Kidney epithelial cell (primary cell): ENCODE measurements at regions not wholly inside any gene's neighbourhood (a gene's known extent, or its start where the extent isn't known, plus 50 kb on each side); places are given as distances from the start of the nearest gene placed in this dataset.

ENCODE experiments used
- DNase-seq: peaks from one replicate; pipeline ENCODE4 v3.0.0-alpha.2; 2010; ENCODE audit warnings: low read depth
- H3K27me3 ChIP-seq: 2 replicates; pipeline ENCODE4 v1.6.0; 2011; ENCODE audit warnings: low read length; ENCODE audit not compliant: control insufficient read depth, insufficient read depth
- H3K36me3 ChIP-seq: 2 replicates; pipeline ENCODE4 v1.5.1; 2011; ENCODE audit warnings: low read length; ENCODE audit not compliant: control insufficient read depth, insufficient read depth
- H3K4me3 ChIP-seq: 2 replicates; pipeline ENCODE4 v1.5.1; 2011; ENCODE audit warnings: low read depth, mild to moderate bottlenecking, control low read depth, low read length
- CTCF ChIP-seq: IDR thresholded peaks from 2 replicates; pipeline ENCODE4 v1.5.1; 2011; ENCODE audit warnings: mild to moderate bottlenecking, moderate library complexity, low read length, control low read depth, inconsistent platforms; ENCODE audit not compliant: insufficient read depth, poor library complexity, severe bottlenecking

- no peak for DNase-seq
- Histone ChIP-seq H3K27me3 (no peaks in the 10 kb centered on the region), H3K4me3 (no peak overlapping the region), H3K36me3 (no peaks in the 10 kb centered on the region)
- TF ChIP-seq CTCF, result no peak
These were observed 1815.0 kb downstream of the MRPL39 start for GRCh38 chr21:23792300-23792699.

GRCh38 chr21:23789864-23790263, 1817.4 kb downstream of the MRPL39 start:
- Histone ChIP-seq H3K27me3 (no peaks in the 10 kb centered on the region), H3K36me3 (no peaks in the 10 kb centered on the region), H3K4me3 (no peak overlapping the region)
- no peak for TF ChIP-seq CTCF
- no peak for DNase-seq

GRCh38 chr21:23780326-23780725, 1827.0 kb downstream of the MRPL39 start:
- Histone ChIP-seq H3K27me3 (no peaks in the 10 kb centered on the region), H3K4me3 (no peak overlapping the region)
- TF ChIP-seq CTCF, result no peak

GRCh38 chr21:23743821-23744220, 1863.5 kb downstream of the MRPL39 start:
- Histone ChIP-seq H3K4me3 (no peak overlapping the region), H3K27me3 (no peaks in the 10 kb centered on the region), H3K36me3 (no peaks in the 10 kb centered on the region)
- DNase-seq, result no peak
- no peak for TF ChIP-seq CTCF

More at GRCh38 chr21:23780326-23780725, 1827.0 kb downstream of the MRPL39 start:
- H3K36me3 ChIP-seq, result no peaks in the 10 kb centered on the region
- DNase-seq, result no peak

GRCh38 chr21:23740463-23740862, 1866.8 kb downstream of the MRPL39 start:
- Histone ChIP-seq H3K27me3 (no peaks in the 10 kb centered on the region), H3K36me3 (no peaks in the 10 kb centered on the region), H3K4me3 (no peak overlapping the region)
- TF ChIP-seq CTCF, result no peak
- DNase-seq, result no peak

- H3K36me3 ChIP-seq, result no peaks in the 10 kb centered on the region
- no peak for TF ChIP-seq CTCF
- DNase-seq, result no peak
- no peaks in the 10 kb centered on the region for H3K27me3 ChIP-seq
- H3K4me3 ChIP-seq, result no peak overlapping the region
These were observed 1874.5 kb downstream of the MRPL39 start for GRCh38 chr21:23732776-23733175.
